SIG-M5 treated with dmso at 0.1 percent for 504 hours (cell line): ENCODE measurements at regions not wholly inside any gene's neighbourhood (a gene's known extent, or its start where the extent isn't known, plus 50 kb on each side); places are given as distances from the start of the nearest gene placed in this dataset.
"Not testable (repeated sequence)": the region's sequence is repeated elsewhere in the genome, so short reads cannot be mapped to it uniquely, and the experiment has no call there.

ENCODE experiments used
- DNase-seq: peaks from one replicate; lab custom pipeline; 2025; ENCODE audit not compliant: unreplicated experiment; lab: John Stamatoyannopoulos, UW

DNA sequence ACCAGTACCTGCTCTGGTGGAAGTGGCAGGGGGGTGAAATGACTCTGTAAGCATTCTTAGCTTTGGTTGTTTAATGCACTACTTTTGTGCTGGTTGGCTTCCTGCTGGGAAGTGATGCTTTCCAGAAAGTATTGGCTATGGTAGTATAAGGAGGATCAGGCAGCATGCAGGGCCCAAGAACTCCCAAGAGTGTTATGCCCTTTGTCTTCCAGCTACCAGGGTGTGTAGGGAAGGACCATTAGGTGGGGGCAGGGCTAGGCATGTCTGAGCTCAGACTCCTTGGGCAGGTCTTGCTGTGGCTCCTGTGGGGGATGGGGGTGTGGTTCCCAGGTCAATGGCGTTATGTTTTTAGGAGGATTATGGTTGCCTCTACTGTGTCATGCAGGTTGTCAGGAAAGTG lies 135.8 kb upstream of the TRPC7 start:
- no peak for DNase-seq

DNA sequence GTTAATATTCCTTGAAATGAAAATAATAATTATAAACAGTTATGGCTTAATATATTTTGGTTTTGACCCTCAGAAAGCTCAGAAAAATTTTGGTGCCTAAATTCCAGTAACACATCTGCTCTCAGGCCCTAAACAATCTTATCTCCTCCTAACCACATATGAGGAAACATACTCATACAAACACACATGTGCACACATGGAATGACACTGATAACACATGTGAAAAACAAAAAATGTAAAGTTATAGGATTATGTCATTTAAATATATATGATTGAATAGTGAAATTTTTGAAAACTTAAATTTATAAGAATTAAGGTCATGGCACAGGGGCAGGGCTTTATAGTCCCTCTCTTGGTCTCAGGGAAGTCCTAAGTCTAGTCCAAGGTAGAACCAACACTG lies 127.2 kb upstream of the TRPC7 start:
- no peak for DNase-seq

- DNase-seq, result no peak
These were observed 126.5 kb upstream of the TRPC7 start for GRCh38 chr5:136491806-136492205.

DNA sequence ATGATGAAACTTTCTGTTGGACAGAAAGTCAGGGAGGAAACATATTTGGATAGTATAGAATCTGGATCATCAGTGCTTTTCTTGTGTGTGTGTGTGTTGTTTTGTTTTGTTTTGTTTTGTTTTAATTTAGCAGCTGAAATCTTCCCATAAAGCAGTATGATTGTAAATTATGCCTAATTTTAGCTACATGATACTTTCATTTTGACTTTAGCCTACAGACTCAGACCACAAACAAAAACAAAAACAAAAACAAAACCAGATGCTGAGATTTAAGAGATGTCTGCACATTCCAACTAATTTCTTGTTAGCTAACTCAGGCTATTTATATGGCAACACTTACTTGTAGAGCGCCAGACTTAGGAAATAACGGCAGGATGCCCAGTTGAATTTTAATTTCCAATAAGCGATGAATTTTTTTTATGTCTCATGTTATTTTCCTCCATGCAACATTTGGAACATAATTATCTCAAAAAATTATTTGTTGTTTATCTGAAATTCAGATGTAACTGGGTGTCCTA lies 119.5 kb upstream of the TRPC7 start:
- DNase-seq, result no peak

DNA sequence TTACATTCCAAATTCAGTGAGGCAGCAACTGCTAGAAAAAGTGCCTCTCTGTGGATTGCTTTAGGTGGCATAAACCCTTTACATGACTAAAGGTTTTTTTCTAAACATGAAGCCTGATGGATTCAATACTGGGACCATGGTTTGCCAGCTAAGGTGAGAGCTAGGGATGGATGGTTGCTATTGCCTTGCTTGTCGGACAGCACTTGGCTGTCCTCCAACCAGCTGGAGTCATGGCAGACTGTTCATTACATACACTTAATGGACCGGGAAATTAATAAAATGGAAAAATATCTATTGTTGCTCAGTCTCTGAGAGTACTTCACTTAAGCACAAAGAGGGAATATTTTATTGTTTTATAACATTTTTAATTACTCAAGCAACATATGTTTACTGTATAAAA lies 116.9 kb upstream of the TRPC7 start:
- DNase-seq, result no peak

DNA sequence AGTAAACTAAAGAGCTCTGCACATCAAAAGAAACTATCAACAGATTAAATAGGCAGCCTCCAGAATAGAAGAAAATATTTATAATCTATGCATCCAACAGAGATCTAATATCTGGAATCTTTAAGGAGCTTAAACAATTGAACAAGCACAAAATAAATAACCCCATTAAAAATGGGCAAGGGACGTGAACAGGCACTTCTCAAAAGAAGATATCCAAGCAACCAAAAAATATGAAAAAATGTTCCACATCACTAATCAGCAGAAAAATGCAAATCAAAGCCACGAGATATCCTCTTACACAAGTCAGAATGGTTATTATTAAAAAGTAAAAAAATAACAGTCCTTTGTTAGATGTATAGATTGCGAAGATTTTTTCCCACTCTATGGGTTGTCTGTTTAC lies 109.1 kb upstream of the TRPC7 start:
- DNase-seq, result no peak

DNA sequence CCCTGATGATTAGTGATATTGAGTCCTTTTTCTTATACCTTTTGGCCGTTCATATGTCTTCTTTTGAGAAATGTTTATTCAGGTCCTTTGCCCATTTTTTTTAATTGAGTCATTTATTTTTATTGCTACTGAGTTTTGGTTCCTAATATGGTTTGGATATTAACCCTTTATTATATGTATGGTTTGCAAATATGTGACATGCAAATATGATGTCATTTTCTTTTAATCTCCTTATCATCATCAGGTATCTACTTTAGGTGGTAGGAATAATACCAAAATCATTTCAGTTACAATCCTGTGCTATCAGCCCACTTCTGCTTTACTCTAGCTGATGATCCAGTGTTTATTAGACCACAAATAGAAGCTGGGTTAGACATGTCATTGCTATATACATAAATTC lies 102.3 kb upstream of the TRPC7 start:
- no peak for DNase-seq

- no peak for DNase-seq
These were observed 100.7 kb upstream of the TRPC7 start for GRCh38 chr5:136466041-136466415.

GRCh38 chr5:136458481-136458880 lies 93.1 kb upstream of the TRPC7 start:
- no peak for DNase-seq

DNA sequence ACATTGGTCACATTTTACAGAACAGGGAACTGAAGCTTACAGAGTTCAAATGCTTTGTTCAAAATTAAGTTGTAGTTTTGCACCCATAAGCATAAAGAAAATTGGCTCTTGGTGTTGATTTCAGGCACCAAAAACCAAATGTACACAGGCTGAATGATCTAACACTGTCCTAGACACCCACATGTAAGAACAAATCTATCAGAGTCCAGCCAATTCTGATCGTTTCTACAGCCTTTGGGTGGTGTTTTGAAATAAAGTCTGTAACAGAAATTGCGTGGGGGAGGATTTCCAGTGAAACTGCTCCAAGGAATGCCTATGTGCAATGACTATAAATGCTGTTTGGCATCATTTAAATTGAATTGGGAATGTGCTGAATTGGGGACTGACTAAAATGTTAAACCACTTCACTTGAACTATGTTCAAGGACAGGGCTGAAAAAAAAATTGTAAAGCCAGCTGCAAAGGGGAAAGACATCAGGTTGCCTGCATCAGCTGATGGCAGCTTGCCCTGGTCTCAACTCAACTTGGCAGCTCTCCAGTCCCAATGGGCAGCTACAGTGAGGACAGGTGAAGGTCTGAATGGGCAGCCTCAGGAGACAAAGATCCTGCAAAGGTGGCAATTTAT lies 92.2 kb upstream of the TRPC7 start:
- DNase-seq, result no peak

DNA sequence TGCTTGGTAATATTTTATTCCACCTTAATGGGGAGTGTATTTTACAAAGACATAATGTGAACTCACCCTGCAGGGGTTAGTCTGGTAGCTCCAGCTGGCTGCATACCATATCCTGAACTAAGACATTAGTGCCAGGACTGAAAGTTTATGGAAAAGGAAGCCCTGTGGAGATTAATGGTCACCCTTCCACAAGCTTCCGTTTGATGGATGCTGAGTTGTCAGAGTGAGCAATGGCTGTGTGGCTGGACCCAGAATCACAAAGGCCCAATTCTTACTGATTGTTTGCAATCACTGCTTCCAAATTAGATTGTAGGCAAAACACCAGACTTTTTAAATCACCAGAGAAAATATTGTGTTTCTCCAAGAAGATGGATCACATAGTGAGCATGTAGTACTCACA lies 90.1 kb upstream of the TRPC7 start:
- DNase-seq, result no peak

- no peak for DNase-seq
These were observed 88.8 kb upstream of the TRPC7 start for GRCh38 chr5:136453986-136454758.

DNA sequence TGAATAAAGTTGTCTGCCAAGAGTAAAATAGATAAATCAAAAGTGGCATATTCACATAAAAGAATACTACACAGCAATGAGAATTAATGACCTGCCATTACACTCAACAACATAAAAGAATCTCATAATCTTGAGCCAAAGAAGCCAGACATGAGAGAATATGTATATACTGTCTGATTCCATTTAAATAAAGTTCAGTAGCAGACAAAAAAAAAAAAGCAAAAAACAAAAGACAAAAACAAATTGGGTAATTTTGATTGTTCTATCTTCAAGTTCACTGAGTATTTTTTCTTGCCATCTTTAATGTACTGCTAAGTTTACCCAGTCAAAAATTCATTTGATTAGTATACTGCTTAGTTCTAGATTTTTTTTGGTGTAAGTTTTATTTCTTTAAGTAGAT lies 87.9 kb upstream of the TRPC7 start:
- DNase-seq, result no peak

GRCh38 chr5:136447576-136447975 lies 82.2 kb upstream of the TRPC7 start:
- not testable (repeated sequence) for DNase-seq

- no peak for DNase-seq
These were observed 81.2 kb upstream of the TRPC7 start for GRCh38 chr5:136446565-136446964.

GRCh38 chr5:136444099-136444498 lies 78.8 kb upstream of the TRPC7 start:
- DNase-seq, result not testable (repeated sequence)

- DNase-seq, result no peak
These were observed 74.0 kb upstream of the TRPC7 start for GRCh38 chr5:136439367-136439766.

DNA sequence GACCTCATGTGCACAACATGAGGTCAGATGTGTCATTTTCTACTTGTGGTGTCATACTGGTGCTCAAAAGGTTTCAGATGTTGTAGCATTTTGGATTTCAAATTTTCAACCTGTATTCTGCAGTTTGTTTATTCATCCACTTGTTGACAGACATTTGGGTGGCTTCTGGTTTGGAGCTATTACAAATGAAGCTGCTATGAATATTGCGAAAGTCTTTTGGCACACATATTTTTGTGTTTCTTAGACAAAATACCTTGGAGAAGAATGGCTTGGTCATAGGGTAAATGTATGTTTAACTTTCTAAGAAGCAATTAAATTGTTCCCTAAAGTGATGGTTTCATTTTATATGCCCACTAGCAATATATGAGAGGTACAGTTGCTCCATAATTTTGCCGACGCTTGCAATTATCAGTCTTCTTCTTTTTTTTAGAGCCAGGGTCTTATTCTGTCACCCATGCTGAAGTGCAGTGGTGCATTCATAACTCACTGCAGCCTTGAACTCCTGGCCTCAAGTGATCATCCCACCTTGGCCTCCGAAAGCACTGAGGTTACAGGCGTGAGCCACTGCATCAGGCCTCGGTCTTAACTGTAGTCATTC lies 70.7 kb upstream of the TRPC7 start:
- DNase-seq, result no peak

DNA sequence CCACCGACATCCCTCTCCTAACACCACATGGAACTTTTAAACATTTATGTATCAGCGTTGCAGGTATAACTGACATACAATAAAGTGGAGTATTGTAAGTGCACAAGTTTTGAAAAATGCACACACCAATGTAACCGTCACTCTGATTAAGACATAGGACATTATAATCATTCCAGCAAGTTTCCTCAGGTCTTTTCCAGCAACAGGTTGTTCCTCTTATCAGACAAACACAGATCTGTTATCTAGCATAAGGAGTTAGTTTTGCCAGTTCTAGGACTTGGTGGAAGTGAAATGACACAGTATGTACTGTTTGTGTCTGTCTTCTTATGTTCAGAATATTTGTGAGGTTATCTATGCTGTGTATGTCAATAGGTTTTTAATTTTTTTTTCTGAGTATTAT lies 69.5 kb upstream of the TRPC7 start:
- no peak for DNase-seq

- DNase-seq, result no peak
These were observed 67.4 kb upstream of the TRPC7 start for GRCh38 chr5:136432705-136433104.

GRCh38 chr5:136430081-136430480 lies 64.7 kb upstream of the TRPC7 start:
- DNase-seq, result no peak

- DNase-seq, result no peak
These were observed 62.1 kb upstream of the TRPC7 start for GRCh38 chr5:136427426-136427825.
